GM21528 (cell line): ENCODE measurements at regions not wholly inside any gene's neighbourhood (a gene's known extent, or its start where the extent isn't known, plus 50 kb on each side); places are given as distances from the start of the nearest gene placed in this dataset.
"Not testable (repeated sequence)": the region's sequence is repeated elsewhere in the genome, so short reads cannot be mapped to it uniquely, and the experiment has no call there.

Source experiments
- ATAC-seq: cut with Tn5 transposase; IDR thresholded peaks from one replicate; pipeline ENCODE4 v1.9.1; 2021; ENCODE audit warnings: mild to moderate bottlenecking, moderate library complexity; ENCODE audit not compliant: unreplicated experiment, low FRiP score

GRCh38 chr6:86629123-86629522 lies 308.2 kb upstream of the HTR1E start:
- ATAC-seq = no peak

- ATAC-seq = no peak
Measured at GRCh38 chr6:86619428-86619827, 317.9 kb upstream of the HTR1E start.

- no peak for ATAC-seq
Measured at GRCh38 chr6:86615299-86615698, 322.0 kb upstream of the HTR1E start.

- no peak for ATAC-seq
Measured at GRCh38 chr6:86609549-86610388, 327.6 kb upstream of the HTR1E start.

- not testable (repeated sequence) for ATAC-seq
Measured at GRCh38 chr6:86603364-86603763, 334.0 kb upstream of the HTR1E start.

- not testable (repeated sequence) for ATAC-seq
Measured at GRCh38 chr6:86602093-86602492, 335.2 kb upstream of the HTR1E start.

- not testable (repeated sequence) for ATAC-seq
Measured at GRCh38 chr6:86598969-86599368, 338.4 kb upstream of the HTR1E start.

- ATAC-seq = no peak
Measured at GRCh38 chr6:86595641-86596040, 341.7 kb upstream of the HTR1E start.

GRCh38 chr6:86586195-86586594 lies 351.1 kb upstream of the HTR1E start:
- ATAC-seq = no peak

- ATAC-seq = no peak
Measured at GRCh38 chr6:86581833-86582232, 355.5 kb upstream of the HTR1E start.

GRCh38 chr6:86563197-86563596 lies 374.1 kb upstream of the HTR1E start:
- no peak for ATAC-seq

GRCh38 chr6:86558318-86558717 lies 379.0 kb upstream of the HTR1E start:
- ATAC-seq = no peak

- ATAC-seq = no peak
Measured at GRCh38 chr6:86537292-86537861, 400.0 kb upstream of the HTR1E start.

- ATAC-seq = no peak
Measured at GRCh38 chr6:86536121-86536520, 401.2 kb upstream of the HTR1E start.

- no peak for ATAC-seq
Measured at GRCh38 chr6:86535100-86535499, 402.2 kb upstream of the HTR1E start.

GRCh38 chr6:86529635-86530034 lies 407.7 kb upstream of the HTR1E start:
- ATAC-seq = no peak

- no peak for ATAC-seq
Measured at GRCh38 chr6:86526238-86526637, 411.1 kb upstream of the HTR1E start.

- no peak for ATAC-seq
Measured at GRCh38 chr6:86516087-86516486, 421.2 kb upstream of the HTR1E start.

- no peak for ATAC-seq
Measured at GRCh38 chr6:86511962-86512361, 425.4 kb upstream of the HTR1E start.

- ATAC-seq = no peak
Measured at GRCh38 chr6:86508230-86508629, 429.1 kb upstream of the HTR1E start.

- ATAC-seq = no peak
Measured at GRCh38 chr6:86502497-86502896, 434.8 kb upstream of the HTR1E start.

- ATAC-seq = no peak
Measured at GRCh38 chr6:86500035-86500434, 437.3 kb upstream of the HTR1E start.
